Fibroblast of the aortic adventitia (primary cell): ENCODE measurements at regions not wholly inside any gene's neighbourhood (a gene's known extent, or its start where the extent isn't known, plus 50 kb on each side); places are given as distances from the start of the nearest gene placed in this dataset.
A peak's percentile ranks its signal among the peaks of the same experiment; 100 is the strongest.

Experiments
- DNase-seq: peaks from one replicate; pipeline ENCODE4 v3.0.0-alpha.2; 2010; ENCODE audit warnings: low read depth
- H3K4me3 ChIP-seq: 2 replicates; pipeline ENCODE4 v1.5.1; 2011; ENCODE audit warnings: low read depth, mild to moderate bottlenecking, control low read depth, low read length, moderate library complexity
- CTCF ChIP-seq: IDR thresholded peaks from 2 replicates; pipeline ENCODE4 v1.5.1; 2011; ENCODE audit warnings: mild to moderate bottlenecking, low read length, control low read depth, inconsistent platforms; ENCODE audit not compliant: insufficient read depth

GRCh38 chrX:3461397-3462165 lies 115.1 kb upstream of the MXRA5 start:
- peak; percentile 35 for DNase-seq
- H3K4me3 ChIP-seq = peak overlapping the region; percentile 7
- peak; percentile 7 for TF ChIP-seq CTCF

GRCh38 chrX:3455796-3456195 lies 109.3 kb upstream of the MXRA5 start:
- TF ChIP-seq CTCF = no peak
- H3K4me3 ChIP-seq = no peak overlapping the region
- DNase-seq = no peak

DNA sequence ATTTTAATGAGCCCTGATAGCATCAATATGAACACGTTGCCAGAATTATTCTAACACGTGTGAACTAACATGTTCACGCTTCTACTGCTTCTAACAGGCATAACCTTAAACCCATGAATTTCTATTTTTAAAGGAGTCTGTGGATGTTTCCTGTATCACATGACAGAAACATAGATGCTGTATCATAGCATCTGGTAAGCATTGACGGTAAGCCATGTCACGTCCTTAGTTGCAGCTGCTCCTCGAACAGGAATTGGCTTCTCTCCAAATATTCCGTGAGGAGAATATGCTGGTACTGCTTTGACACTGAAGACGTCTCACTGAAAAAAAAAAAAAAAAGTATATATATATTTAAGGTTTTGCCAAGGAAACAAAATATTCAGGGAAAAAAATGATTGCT lies 105.1 kb upstream of the MXRA5 start:
- no peak overlapping the region for H3K4me3 ChIP-seq
- DNase-seq = no peak
- TF ChIP-seq CTCF = no peak

DNA sequence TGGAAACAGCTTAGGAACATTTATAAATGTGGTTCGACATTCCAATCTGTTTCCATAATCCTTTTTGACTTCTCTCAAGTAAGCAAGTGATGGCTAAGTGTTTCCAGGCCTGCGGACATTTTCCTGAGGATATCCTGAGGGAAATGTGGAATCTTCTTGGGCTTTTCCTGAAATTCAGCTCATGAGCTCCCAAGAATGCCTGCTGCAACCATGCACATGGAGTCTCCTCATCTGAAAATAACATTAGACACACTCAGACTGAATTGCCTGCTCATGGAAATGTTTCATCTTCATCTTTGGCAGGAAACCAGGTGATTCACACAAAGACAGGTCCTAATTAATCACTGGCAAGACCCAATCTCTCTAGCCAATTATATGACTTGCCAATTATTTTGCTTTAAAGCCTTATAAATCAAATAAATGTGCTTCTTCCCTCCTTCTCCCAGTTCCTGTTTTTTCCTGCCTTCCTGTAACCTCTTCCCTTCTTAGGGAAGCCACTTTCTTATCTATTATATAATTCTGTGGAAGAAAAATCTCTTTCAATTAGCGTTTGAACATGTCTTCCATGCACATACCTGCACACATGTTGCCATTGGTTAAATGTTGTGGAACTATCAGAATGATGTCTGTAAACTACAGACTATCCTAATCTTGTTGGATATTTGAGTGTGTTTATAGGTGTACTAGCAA lies 104.6 kb upstream of the MXRA5 start:
- no peak overlapping the region for H3K4me3 ChIP-seq
- no peak for TF ChIP-seq CTCF
- DNase-seq = peak; percentile 21

GRCh38 chrX:3449287-3449686 lies 102.8 kb upstream of the MXRA5 start:
- H3K4me3 ChIP-seq = no peak overlapping the region
- peak; percentile 50 for DNase-seq
- TF ChIP-seq CTCF = no peak

GRCh38 chrX:3448563-3448962 lies 102.1 kb upstream of the MXRA5 start:
- TF ChIP-seq CTCF = no peak
- DNase-seq = no peak

More at GRCh38 chrX:3448563-3448962, 102.1 kb upstream of the MXRA5 start:
- no peak overlapping the region for H3K4me3 ChIP-seq
